ENCODE measurements at regions not wholly inside any gene's neighbourhood (a gene's known extent, or its start where the extent isn't known, plus 50 kb on each side); places are given as distances from the start of the nearest gene placed in this dataset.

- Histone ChIP-seq H3K27me3 (ENCODE audit: control insufficient read depth, insufficient read depth, low read length) (no peaks in the 10 kb centered on the region), H3K36me3 (ENCODE audit: control insufficient read depth, insufficient read depth, low read length) (no peaks in the 10 kb centered on the region), H3K4me1 (ENCODE audit: control insufficient read depth, insufficient read depth, low read length) (no peaks in the 10 kb centered on the region), H3K9ac (ENCODE audit: low read length) (no peak overlapping the region), H3K27ac (ENCODE audit: low read depth, low read length) (no peak overlapping the region), H3K9me3 (ENCODE audit: control insufficient read depth, insufficient read depth, low read depth, low read length) (peaks cover under 1% of the 10 kb centered on the region), H3K4me3 (ENCODE audit: low read depth, low read length) (no peak overlapping the region)
Observed at GRCh38 chr18:43635397-43635796, 358.1 kb upstream of the SYT4 start.

- Histone ChIP-seq H3K9ac (ENCODE audit: low read length) (no peak overlapping the region), H3K4me1 (ENCODE audit: control insufficient read depth, insufficient read depth, low read length) (no peaks in the 10 kb centered on the region), H3K4me3 (ENCODE audit: low read depth, low read length) (no peak overlapping the region), H3K36me3 (ENCODE audit: control insufficient read depth, insufficient read depth, low read length) (no peaks in the 10 kb centered on the region), H3K27ac (ENCODE audit: low read depth, low read length) (no peak overlapping the region), H3K9me3 (ENCODE audit: control insufficient read depth, insufficient read depth, low read depth, low read length) (peaks cover 4% of the 10 kb centered on the region), H3K27me3 (ENCODE audit: control insufficient read depth, insufficient read depth, low read length) (no peaks in the 10 kb centered on the region)
Observed at GRCh38 chr18:43642727-43643330, 365.5 kb upstream of the SYT4 start.

GRCh38 chr18:43648002-43648401 is 370.7 kb upstream of the SYT4 start:
- Histone ChIP-seq H3K9me3 (ENCODE audit: control insufficient read depth, insufficient read depth, low read depth, low read length) (no peaks in the 10 kb centered on the region), H3K27me3 (ENCODE audit: control insufficient read depth, insufficient read depth, low read length) (no peaks in the 10 kb centered on the region), H3K4me1 (ENCODE audit: control insufficient read depth, insufficient read depth, low read length) (no peaks in the 10 kb centered on the region), H3K36me3 (ENCODE audit: control insufficient read depth, insufficient read depth, low read length) (no peaks in the 10 kb centered on the region), H3K27ac (ENCODE audit: low read depth, low read length) (no peak overlapping the region), H3K9ac (ENCODE audit: low read length) (no peak overlapping the region), H3K4me3 (ENCODE audit: low read depth, low read length) (no peak overlapping the region)

GRCh38 chr18:43649649-43650357 is 372.5 kb upstream of the SYT4 start:
- H3K4me1 ChIP-seq (ENCODE audit: control insufficient read depth, insufficient read depth, low read length), result no peaks in the 10 kb centered on the region
- no peaks in the 10 kb centered on the region for H3K27me3 ChIP-seq (ENCODE audit: control insufficient read depth, insufficient read depth, low read length)
- no peak overlapping the region for H3K4me3 ChIP-seq (ENCODE audit: low read depth, low read length)
- no peak overlapping the region for H3K9ac ChIP-seq (ENCODE audit: low read length)
- H3K9me3 ChIP-seq (ENCODE audit: control insufficient read depth, insufficient read depth, low read depth, low read length), result peaks cover 7% of the 10 kb centered on the region; the same call in 1 of the 2 replicates
- no peaks in the 10 kb centered on the region for H3K36me3 ChIP-seq (ENCODE audit: control insufficient read depth, insufficient read depth, low read length)
- no peak overlapping the region for H3K27ac ChIP-seq (ENCODE audit: low read depth, low read length)

GRCh38 chr18:43650426-43650825 is 373.1 kb upstream of the SYT4 start:
- H3K27ac ChIP-seq (ENCODE audit: low read depth, low read length), result no peak overlapping the region
- no peaks in the 10 kb centered on the region for H3K36me3 ChIP-seq (ENCODE audit: control insufficient read depth, insufficient read depth, low read length)
- H3K4me1 ChIP-seq (ENCODE audit: control insufficient read depth, insufficient read depth, low read length), result no peaks in the 10 kb centered on the region
- H3K4me3 ChIP-seq (ENCODE audit: low read depth, low read length), result no peak overlapping the region
- H3K27me3 ChIP-seq (ENCODE audit: control insufficient read depth, insufficient read depth, low read length), result no peaks in the 10 kb centered on the region
- peaks cover 8% of the 10 kb centered on the region; the same call in 1 of the 2 replicates for H3K9me3 ChIP-seq (ENCODE audit: control insufficient read depth, insufficient read depth, low read depth, low read length)
- no peak overlapping the region for H3K9ac ChIP-seq (ENCODE audit: low read length)

GRCh38 chr18:43651057-43651456 is 373.8 kb upstream of the SYT4 start:
- Histone ChIP-seq H3K9ac (ENCODE audit: low read length) (no peak overlapping the region), H3K27ac (ENCODE audit: low read depth, low read length) (no peak overlapping the region), H3K9me3 (ENCODE audit: control insufficient read depth, insufficient read depth, low read depth, low read length) (peaks cover 8% of the 10 kb centered on the region; the same call in 1 of the 2 replicates), H3K27me3 (ENCODE audit: control insufficient read depth, insufficient read depth, low read length) (no peaks in the 10 kb centered on the region), H3K4me1 (ENCODE audit: control insufficient read depth, insufficient read depth, low read length) (no peaks in the 10 kb centered on the region), H3K36me3 (ENCODE audit: control insufficient read depth, insufficient read depth, low read length) (no peaks in the 10 kb centered on the region), H3K4me3 (ENCODE audit: low read depth, low read length) (no peak overlapping the region)

GRCh38 chr18:43656547-43656946 is 379.3 kb upstream of the SYT4 start:
- H3K4me1 ChIP-seq (ENCODE audit: control insufficient read depth, insufficient read depth, low read length), result no peaks in the 10 kb centered on the region
- H3K4me3 ChIP-seq (ENCODE audit: low read depth, low read length), result no peak overlapping the region
- peaks cover 8% of the 10 kb centered on the region; the same call in 1 of the 2 replicates for H3K9me3 ChIP-seq (ENCODE audit: control insufficient read depth, insufficient read depth, low read depth, low read length)
- no peaks in the 10 kb centered on the region for H3K36me3 ChIP-seq (ENCODE audit: control insufficient read depth, insufficient read depth, low read length)
- no peak overlapping the region for H3K27ac ChIP-seq (ENCODE audit: low read depth, low read length)
- H3K27me3 ChIP-seq (ENCODE audit: control insufficient read depth, insufficient read depth, low read length), result no peaks in the 10 kb centered on the region
- no peak overlapping the region for H3K9ac ChIP-seq (ENCODE audit: low read length)

- H3K36me3 ChIP-seq (ENCODE audit: control insufficient read depth, insufficient read depth, low read length), result no peaks in the 10 kb centered on the region
- peaks cover 7% of the 10 kb centered on the region; the same call in 1 of the 2 replicates for H3K4me1 ChIP-seq (ENCODE audit: control insufficient read depth, insufficient read depth, low read length)
- H3K9me3 ChIP-seq (ENCODE audit: control insufficient read depth, insufficient read depth, low read depth, low read length), result no peaks in the 10 kb centered on the region
- no peak overlapping the region for H3K4me3 ChIP-seq (ENCODE audit: low read depth, low read length)
- no peak overlapping the region for H3K27ac ChIP-seq (ENCODE audit: low read depth, low read length)
- no peak overlapping the region for H3K9ac ChIP-seq (ENCODE audit: low read length)
- H3K27me3 ChIP-seq (ENCODE audit: control insufficient read depth, insufficient read depth, low read length), result no peaks in the 10 kb centered on the region
Observed at GRCh38 chr18:43661570-43661969, 384.3 kb upstream of the SYT4 start.

- no peak overlapping the region for H3K9ac ChIP-seq (ENCODE audit: low read length)
- no peak overlapping the region for H3K27ac ChIP-seq (ENCODE audit: low read depth, low read length)
- peaks cover 7% of the 10 kb centered on the region; the same call in 1 of the 2 replicates for H3K4me1 ChIP-seq (ENCODE audit: control insufficient read depth, insufficient read depth, low read length)
- no peaks in the 10 kb centered on the region for H3K36me3 ChIP-seq (ENCODE audit: control insufficient read depth, insufficient read depth, low read length)
- no peak overlapping the region for H3K4me3 ChIP-seq (ENCODE audit: low read depth, low read length)
- H3K27me3 ChIP-seq (ENCODE audit: control insufficient read depth, insufficient read depth, low read length), result no peaks in the 10 kb centered on the region
- no peaks in the 10 kb centered on the region for H3K9me3 ChIP-seq (ENCODE audit: control insufficient read depth, insufficient read depth, low read depth, low read length)
Observed at GRCh38 chr18:43662657-43663056, 385.4 kb upstream of the SYT4 start.

- Histone ChIP-seq H3K4me3 (ENCODE audit: low read depth, low read length) (no peak overlapping the region), H3K4me1 (ENCODE audit: control insufficient read depth, insufficient read depth, low read length) (peaks cover 7% of the 10 kb centered on the region; the same call in 1 of the 2 replicates), H3K9ac (ENCODE audit: low read length) (no peak overlapping the region), H3K27ac (ENCODE audit: low read depth, low read length) (no peak overlapping the region), H3K9me3 (ENCODE audit: control insufficient read depth, insufficient read depth, low read depth, low read length) (no peaks in the 10 kb centered on the region), H3K36me3 (ENCODE audit: control insufficient read depth, insufficient read depth, low read length) (no peaks in the 10 kb centered on the region), H3K27me3 (ENCODE audit: control insufficient read depth, insufficient read depth, low read length) (no peaks in the 10 kb centered on the region)
Observed at GRCh38 chr18:43663159-43663558, 385.9 kb upstream of the SYT4 start.

GRCh38 chr18:43664487-43665008 is 387.3 kb upstream of the SYT4 start:
- Histone ChIP-seq H3K27ac (ENCODE audit: low read depth, low read length) (no peak overlapping the region), H3K4me3 (ENCODE audit: low read depth, low read length) (no peak overlapping the region), H3K27me3 (ENCODE audit: control insufficient read depth, insufficient read depth, low read length) (no peaks in the 10 kb centered on the region), H3K9me3 (ENCODE audit: control insufficient read depth, insufficient read depth, low read depth, low read length) (no peaks in the 10 kb centered on the region), H3K36me3 (ENCODE audit: control insufficient read depth, insufficient read depth, low read length) (no peaks in the 10 kb centered on the region), H3K4me1 (ENCODE audit: control insufficient read depth, insufficient read depth, low read length) (peaks cover 7% of the 10 kb centered on the region; the same call in 1 of the 2 replicates), H3K9ac (ENCODE audit: low read length) (no peak overlapping the region)
